ENCODE measurements at regions not wholly inside any gene's neighbourhood (a gene's known extent, or its start where the extent isn't known, plus 50 kb on each side); places are given as distances from the start of the nearest gene placed in this dataset.
"Not testable (repeated sequence)": the region's sequence is repeated elsewhere in the genome, so short reads cannot be mapped to it uniquely, and the experiment has no call there.

GRCh38 chr4:138398322-138398721, 156.2 kb upstream of the SLC7A11 start:
- DNase-seq (ENCODE audit: low read depth): no peak

DNA sequence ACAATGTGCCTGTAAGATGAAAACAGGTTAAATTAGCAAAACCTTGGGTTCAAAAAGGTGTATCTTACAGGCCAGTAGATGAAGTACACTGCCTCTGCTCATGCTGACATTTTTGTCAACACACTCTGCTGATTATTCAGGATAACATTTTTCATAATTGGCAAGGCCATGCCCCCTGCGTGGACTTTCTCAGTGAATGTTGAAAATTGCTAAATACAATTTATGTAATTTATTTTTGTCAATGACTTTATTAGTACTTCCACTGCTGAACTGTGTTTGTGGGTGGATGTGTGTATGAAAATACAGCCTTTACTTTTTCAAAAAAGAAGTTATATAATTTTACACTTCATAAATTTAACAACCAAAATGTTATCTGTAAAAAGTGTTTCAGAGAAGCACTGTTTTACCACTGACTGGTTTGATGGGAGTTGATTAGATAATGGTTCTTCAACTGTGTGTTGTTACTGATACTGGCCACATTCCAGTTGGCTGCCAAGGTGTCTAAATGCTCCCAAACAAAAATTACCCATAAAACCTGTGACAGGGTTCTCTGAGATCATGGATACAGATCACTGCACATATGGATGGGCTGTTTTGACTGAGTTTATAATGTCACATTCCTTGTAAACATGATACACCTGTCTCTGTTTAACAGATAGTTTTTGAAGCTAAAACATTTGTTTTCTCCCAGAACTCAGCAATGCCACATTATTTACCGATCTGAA, 151.9 kb upstream of the SLC7A11 start:
- DNase-seq (ENCODE audit: low read depth): no peak

GRCh38 chr4:138392751-138393308, 150.7 kb upstream of the SLC7A11 start:
- DNase-seq (ENCODE audit: low read depth): no peak

DNA sequence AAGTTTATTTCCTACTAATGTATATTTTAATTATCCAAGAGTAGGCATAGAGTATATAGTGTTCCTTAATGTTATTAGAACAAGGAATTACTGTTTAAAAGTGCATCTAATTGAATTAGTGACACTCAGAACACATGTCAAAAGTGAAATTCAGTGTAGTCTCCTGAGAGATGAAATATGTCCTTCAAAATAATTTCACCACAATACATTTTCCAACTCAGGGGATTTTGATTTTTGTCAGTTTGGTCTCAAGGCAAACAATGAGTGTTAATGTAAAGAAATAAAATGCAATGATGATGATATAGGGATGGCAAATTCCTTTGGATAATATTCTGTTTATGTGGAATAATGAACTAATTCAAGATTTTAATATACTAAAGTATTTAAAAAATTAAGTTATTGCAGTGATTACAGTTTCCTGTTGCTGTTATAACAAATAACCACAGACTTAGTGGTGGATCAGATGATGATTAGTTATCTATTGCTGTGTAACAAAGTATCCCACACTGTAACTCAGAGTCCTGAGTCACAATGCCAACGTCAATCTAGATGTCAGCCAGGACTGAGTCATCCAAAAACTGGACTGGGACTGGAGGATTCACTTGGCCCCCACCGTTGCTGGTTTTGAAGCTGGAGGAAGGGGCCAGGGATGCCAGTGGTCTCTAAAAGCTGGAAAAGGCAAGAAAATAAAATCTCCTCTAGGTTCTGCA, 148.0 kb upstream of the SLC7A11 start:
- DNase-seq (ENCODE audit: low read depth): no peak

- DNase-seq (ENCODE audit: low read depth): no peak
Observed at GRCh38 chr4:138374947-138375346, 132.8 kb upstream of the SLC7A11 start.

DNA sequence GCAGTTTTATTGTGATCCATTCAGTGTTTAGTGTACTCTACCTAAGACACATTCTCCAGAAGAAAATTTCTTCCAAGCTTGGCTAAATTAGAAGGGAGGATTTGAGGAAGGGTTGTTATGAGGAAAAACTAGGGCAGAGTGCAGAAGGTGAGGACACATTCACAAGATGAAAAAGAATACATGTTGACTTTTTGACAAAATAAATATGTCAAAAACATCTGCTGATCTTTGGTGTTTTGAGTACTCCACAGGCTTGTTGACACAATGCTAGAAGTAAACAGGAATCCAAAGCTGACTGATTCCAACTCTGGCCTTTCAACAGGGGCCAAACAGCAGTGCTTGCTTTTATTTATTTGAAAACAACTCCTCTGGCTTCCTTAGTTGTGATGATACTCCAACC, 125.8 kb upstream of the SLC7A11 start:
- DNase-seq (ENCODE audit: low read depth): no peak

DNA sequence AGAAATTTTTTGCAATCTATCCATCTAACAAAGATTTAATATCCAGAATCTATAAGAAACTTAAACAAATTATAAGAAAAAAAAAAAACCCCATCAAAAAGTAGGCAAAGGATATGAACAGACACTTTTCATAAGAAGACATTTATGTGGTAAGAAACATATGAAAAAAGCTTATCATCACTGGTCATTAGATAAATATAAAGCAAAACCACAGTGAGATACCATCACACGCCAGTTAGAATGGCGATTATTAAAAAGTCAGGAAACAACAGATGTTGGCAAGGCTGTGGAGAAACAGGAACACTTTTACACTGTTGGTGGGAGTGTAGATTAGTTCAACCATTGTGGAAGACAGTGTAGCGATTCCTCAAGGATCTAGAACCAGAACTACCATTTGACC, 110.3 kb upstream of the SLC7A11 start:
- DNase-seq (ENCODE audit: low read depth): not testable (repeated sequence)

- no peak for DNase-seq (ENCODE audit: low read depth)
Observed at GRCh38 chr4:138348055-138348454, 105.9 kb upstream of the SLC7A11 start.

- DNase-seq (ENCODE audit: low read depth): no peak
Observed at GRCh38 chr4:138347561-138347960, 105.4 kb upstream of the SLC7A11 start.

- DNase-seq (ENCODE audit: low read depth): no peak
Observed at GRCh38 chr4:138344851-138345250, 102.7 kb upstream of the SLC7A11 start.

GRCh38 chr4:138344054-138344453, 101.9 kb upstream of the SLC7A11 start:
- no peak for DNase-seq (ENCODE audit: low read depth)

DNA sequence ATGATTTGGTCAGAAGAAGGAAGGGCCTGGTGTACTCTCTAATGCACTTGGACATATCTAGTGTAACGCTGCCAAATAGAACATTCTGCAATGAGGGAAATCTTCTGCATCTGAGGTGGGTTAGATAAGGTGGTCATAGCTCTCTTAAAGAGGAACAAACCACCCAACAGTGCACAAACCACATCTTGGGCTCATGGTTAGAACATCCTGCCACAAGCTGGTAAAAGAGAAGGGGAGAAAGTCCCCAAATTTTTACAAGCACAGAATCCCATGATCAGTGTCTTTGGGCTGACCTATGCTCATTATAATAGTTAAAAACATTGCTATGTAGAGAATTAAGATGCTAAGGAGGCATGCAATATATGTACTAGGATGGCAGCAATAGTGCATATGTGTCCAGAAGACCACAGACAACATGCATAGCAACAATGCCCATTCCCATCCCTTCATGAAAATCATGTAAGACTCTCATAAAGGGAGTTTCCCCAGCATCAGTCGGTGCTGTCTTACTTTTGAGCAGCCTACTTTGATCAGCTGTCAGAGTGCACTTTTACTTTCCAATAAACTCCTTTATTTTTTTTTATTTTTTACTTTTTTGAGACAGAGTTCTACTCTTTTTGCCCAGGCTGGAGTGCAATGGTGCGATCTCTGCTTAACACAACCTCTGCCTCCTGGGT, 99.7 kb upstream of the SLC7A11 start:
- no peak for DNase-seq (ENCODE audit: low read depth)

GRCh38 chr4:138338840-138339239, 96.7 kb upstream of the SLC7A11 start:
- DNase-seq (ENCODE audit: low read depth): no peak

GRCh38 chr4:138338222-138338621, 96.1 kb upstream of the SLC7A11 start:
- DNase-seq (ENCODE audit: low read depth): not testable (repeated sequence)

DNA sequence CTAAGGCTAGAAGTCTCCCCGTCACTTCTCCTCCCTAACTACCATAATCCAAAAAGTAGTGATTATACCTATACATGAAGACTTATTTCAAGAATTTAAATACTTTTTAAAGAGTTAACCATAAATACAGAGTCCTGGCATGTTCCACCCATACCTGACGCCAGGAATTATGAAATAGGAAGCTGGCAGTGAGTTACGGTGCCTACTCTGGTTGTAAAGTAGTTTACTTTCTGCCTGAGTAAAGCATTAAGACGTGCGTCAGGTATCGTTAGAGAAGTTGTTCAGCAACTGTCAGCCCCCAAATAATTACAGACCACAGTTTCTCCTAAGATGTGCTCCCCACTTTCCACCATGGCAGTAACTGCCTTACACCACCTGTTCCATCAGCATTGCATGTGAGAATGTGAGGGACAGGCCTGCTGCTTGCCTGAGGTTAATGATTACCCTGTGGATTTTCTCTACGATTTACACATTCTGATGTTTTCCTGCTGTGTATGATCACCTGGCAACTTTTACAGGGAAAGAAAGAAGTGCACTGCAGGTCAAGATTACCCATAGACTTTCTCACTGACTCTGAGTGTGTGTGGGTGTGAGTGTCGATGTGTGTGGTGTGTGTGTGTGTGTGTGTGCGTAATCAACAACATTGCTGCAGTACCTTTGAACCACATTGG, 92.3 kb upstream of the SLC7A11 start:
- no peak for DNase-seq (ENCODE audit: low read depth)

- DNase-seq (ENCODE audit: low read depth): not testable (repeated sequence)
Observed at GRCh38 chr4:138332415-138332814, 90.3 kb upstream of the SLC7A11 start.

- DNase-seq (ENCODE audit: low read depth): no peak
Observed at GRCh38 chr4:138330531-138330930, 88.4 kb upstream of the SLC7A11 start.

DNA sequence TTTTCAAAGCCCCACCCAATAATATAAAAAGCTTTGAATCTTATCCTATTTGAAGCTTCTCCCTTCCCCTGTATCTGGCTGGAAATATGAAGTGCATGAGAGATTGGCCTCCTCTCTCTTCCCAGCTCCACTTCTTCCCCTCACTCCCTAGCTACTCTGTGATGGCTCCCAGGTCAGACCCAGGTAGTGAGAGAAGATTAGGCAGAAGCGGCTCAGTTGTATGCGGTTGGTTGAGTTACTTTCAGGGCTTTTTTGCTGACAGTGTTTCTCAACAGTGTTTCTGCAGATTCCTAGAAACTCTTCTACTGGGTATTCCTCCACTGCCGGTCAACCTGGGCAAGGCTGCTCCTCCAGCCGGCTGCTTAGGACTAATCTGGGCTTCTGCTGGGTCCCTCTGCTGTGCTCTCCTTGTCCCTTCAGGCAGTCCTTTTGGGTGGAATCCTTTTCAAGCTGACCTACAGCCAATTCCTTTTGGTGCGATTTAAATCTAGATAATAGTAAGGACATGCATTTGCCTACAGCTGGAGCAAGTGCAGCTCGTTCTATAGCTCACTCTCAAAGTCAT, 87.4 kb upstream of the SLC7A11 start:
- no peak for DNase-seq (ENCODE audit: low read depth)

DNA sequence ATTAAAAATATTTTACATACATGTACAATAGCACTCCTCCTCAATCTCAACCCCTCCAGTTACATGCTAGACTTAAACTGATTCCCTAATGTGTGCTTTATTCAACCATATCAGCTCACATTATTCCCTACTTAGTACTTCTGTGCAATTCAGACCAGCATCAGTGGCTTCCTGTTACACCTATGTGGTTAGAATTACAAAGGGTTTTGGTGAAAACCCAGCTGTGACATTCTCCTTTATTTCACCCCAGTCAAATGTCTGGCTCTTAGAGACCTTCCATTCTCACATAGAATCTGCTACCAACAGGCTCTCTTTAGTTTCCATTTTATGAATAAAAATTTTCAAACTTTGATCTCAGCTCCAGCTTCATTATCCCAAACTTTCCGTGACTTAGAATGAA, 85.2 kb upstream of the SLC7A11 start:
- DNase-seq (ENCODE audit: low read depth): no peak

DNA sequence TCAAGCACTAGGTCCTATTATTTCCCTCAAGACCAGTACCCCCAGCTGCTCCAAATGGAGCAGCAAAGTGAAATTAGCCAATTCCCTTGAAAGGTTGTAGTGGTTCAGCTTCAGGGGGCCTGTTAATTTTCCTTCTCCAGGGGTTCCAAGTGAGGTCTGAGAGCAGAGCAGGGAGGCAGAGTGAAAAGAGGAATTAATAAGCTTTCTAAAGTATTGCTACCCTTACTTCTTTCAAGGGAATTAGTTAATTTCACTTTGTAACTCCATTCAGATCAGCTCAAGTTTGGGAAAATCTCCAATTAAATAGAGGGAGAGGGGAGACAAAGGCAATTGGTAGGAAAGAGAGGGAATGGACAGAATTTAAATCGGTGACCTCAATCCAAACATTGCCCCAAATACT, 78.7 kb upstream of the SLC7A11 start:
- no peak for DNase-seq (ENCODE audit: low read depth)

DNA sequence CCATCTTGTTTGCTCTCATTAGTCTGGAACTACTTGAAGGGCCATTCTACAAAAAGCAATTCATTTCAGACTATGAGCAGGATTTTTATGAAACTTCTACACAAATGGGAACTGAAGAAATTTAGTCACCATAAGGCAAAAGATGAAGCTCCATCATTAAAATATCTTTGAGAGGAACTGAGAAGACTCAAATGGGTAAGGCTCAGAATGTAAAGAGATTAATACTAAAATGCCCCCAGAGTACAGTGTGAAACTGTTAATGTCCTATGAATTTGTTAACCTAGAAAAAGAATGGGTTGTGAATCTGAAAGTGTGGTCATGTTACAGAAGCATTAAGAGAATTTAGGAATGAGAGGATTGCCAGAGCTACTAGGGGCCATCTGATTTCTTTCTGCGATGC, 77.9 kb upstream of the SLC7A11 start:
- DNase-seq (ENCODE audit: low read depth): no peak

DNA sequence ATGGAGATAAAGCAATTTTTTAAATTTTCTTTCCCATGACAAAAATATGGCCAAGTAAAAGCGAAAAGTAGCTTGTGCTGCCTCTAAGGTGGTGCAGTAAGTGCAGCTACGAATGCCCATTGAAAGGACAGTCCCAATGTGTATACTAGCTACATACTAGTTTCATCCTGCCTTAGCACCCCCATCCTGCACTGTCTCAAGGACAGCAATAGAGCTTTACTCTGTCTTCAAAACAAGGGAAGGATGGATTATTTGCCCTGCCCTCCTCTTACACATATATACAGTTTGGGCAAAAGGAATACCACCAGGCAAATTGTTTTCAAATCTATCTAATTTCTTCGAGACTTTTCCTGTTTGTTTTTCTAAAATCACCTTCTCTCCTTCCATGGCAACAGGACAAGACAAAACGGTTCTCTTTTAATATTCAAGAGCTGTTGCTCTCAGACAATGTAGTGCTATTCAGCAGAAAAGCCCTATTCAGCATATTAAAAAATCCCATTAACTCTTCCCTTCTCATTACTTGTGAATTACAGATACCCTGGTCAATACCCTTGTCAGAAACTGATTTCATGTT, 75.1 kb upstream of the SLC7A11 start:
- DNase-seq (ENCODE audit: low read depth): no peak
